B cell (primary cell): ENCODE measurements at regions not wholly inside any gene's neighbourhood (a gene's known extent, or its start where the extent isn't known, plus 50 kb on each side); places are given as distances from the start of the nearest gene placed in this dataset.

Experiments
- ATAC-seq: fragments of 200-7000 bp; cut with Tn5 transposase; one replicate; pipeline ENCODE4 v1.10.0; 2021; ENCODE audit warnings: low read depth, mild to moderate bottlenecking, moderate number of reproducible peaks, moderate library complexity
- CTCF ChIA-PET: fragments of 350-600 bp; sonication (Branson Sonifier 250); formaldehyde crosslinking; loops from one replicate; lab custom pipeline; 2021; ENCODE audit warnings: antibody characterized with exemption, inconsistent platforms; lab: Charles Lee
- POLR2A ChIA-PET: fragments of 350-600 bp; sonication (Branson Sonifier 250); formaldehyde crosslinking; loops from one replicate; lab custom pipeline; 2021; ENCODE audit warnings: antibody characterized with exemption; lab: Charles Lee
- DNase-seq: peaks from one replicate; pipeline ENCODE4 v3.0.0; 2013
- H2AFZ ChIP-seq: 2 replicates; pipeline ENCODE4 v1.6.1; 2012; ENCODE audit warnings: mild to moderate bottlenecking, low read depth, low read length; ENCODE audit not compliant: insufficient read depth, poor library complexity, severe bottlenecking
- H3K27ac ChIP-seq, 2 donors: 1 replicate in 1 of 2; 2 replicates in 1 of 2; pipeline ENCODE4 v1.5.1; 2012 to 2013; ENCODE audit warnings: low read length in 2 of 2, mild to moderate bottlenecking in 2 of 2, moderate library complexity in 1 of 2
- H3K27me3 ChIP-seq, 4 experiments: fragments of 200-600 bp in 1 of 4; sonication (generic) in 1 of 4; replicated peaks in 1 of 4; 1 replicate in 2 of 4; 2 replicates in 2 of 4; pipeline versions ENCODE4 v1.6.1 to v1.7.0; 2013 to 2016; ENCODE audit warnings: low read length in 3 of 4, mild to moderate bottlenecking in 2 of 4, mixed read lengths in 1 of 4, moderate library complexity in 1 of 4; ENCODE audit not compliant: insufficient read depth in 4 of 4, control insufficient read depth in 3 of 4; ENCODE audit errors: control extremely low read depth in 1 of 4
- H3K36me3 ChIP-seq, 2 experiments: replicated peaks in 1 of 2; 1 replicate in 1 of 2; 2 replicates in 1 of 2; pipeline versions ENCODE4 v1.6.1 to v1.7.1; 2013; ENCODE audit warnings: low read length in 1 of 2; ENCODE audit not compliant: insufficient read depth in 2 of 2, control insufficient read depth in 1 of 2; ENCODE audit errors: control extremely low read depth in 1 of 2, extremely low read depth in 1 of 2
- H3K4me1 ChIP-seq, 2 donors: fragments of 200-600 bp in 1 of 2; sonication (generic) in 1 of 2; 1 replicate in 1 of 2; 2 replicates in 1 of 2; pipeline versions ENCODE4 v1.5.1 to v1.6.1; 2013 to 2017; ENCODE audit warnings: low read length in 2 of 2; ENCODE audit not compliant: control insufficient read depth in 2 of 2, insufficient read depth in 2 of 2
- H3K4me2 ChIP-seq: replicated peaks from 2 replicates; pipeline ENCODE3; 2012; ENCODE audit warnings: mild to moderate bottlenecking, low read depth, low read length; ENCODE audit not compliant: poor library complexity, severe bottlenecking
- H3K4me3 ChIP-seq, 5 experiments: fragments of 200-600 bp in 1 of 5; sonication (generic) in 1 of 5; 1 replicate in 3 of 5; 2 replicates in 2 of 5; pipeline versions ENCODE4 v1.5.1 to v1.7.0; 2011 to 2016; ENCODE audit warnings: low read length in 4 of 5, mild to moderate bottlenecking in 4 of 5, low read depth in 2 of 5, control low read depth in 1 of 5, moderate library complexity in 1 of 5; ENCODE audit not compliant: insufficient read depth in 1 of 5; ENCODE audit errors: control extremely low read depth in 1 of 5, extremely low read depth in 1 of 5
- H3K79me2 ChIP-seq: fragments of 200-600 bp; sonication (generic); one replicate; pipeline ENCODE4 v1.6.0; 2016; ENCODE audit warnings: low read length; ENCODE audit not compliant: control insufficient read depth, insufficient read depth
- H3K9ac ChIP-seq: fragments of 200-600 bp; sonication (generic); 2 replicates; pipeline ENCODE4 v1.6.1; 2017; ENCODE audit warnings: mild to moderate bottlenecking, low read length, moderate library complexity
- H3K9me3 ChIP-seq, 3 donors: one replicate each; pipeline versions ENCODE4 v1.6.1 to v1.7.1; 2013; ENCODE audit warnings: low read length in 2 of 3; ENCODE audit not compliant: control insufficient read depth in 2 of 3, insufficient read depth in 1 of 3; ENCODE audit errors: control extremely low read depth in 1 of 3
- H4K20me1 ChIP-seq: 2 replicates; pipeline ENCODE4 v1.6.0; 2012; ENCODE audit warnings: mild to moderate bottlenecking, low read length; ENCODE audit not compliant: insufficient read depth, control insufficient read depth, poor library complexity, severe bottlenecking
- H3K27ac Mint-ChIP-seq: one replicate; pipeline ENCODE4 v1.8.0; 2021; ENCODE audit warnings: mixed read lengths
- H3K27me3 Mint-ChIP-seq: one replicate; pipeline ENCODE4 v1.8.0; 2021; ENCODE audit warnings: mixed read lengths
- H3K4me1 Mint-ChIP-seq: one replicate; pipeline ENCODE4 v1.8.0; 2021; ENCODE audit warnings: mixed read lengths
- H3K4me3 Mint-ChIP-seq: one replicate; pipeline ENCODE4 v1.8.0; 2021; ENCODE audit warnings: mixed read lengths
- H3K9me3 Mint-ChIP-seq: one replicate; pipeline ENCODE4 v1.8.0; 2022; ENCODE audit warnings: mixed read lengths; ENCODE audit not compliant: insufficient read depth
- CTCF ChIP-seq: fragments of 200-600 bp; IDR thresholded peaks from one replicate; pipeline ENCODE4 v1.8.0; 2022; ENCODE audit warnings: antibody characterized with exemption, mild to moderate bottlenecking
- EZH2 ChIP-seq: IDR thresholded peaks from 2 replicates; pipeline ENCODE4 v1.6.1; 2012; ENCODE audit warnings: borderline replicate concordance, low read depth, mild to moderate bottlenecking, moderate library complexity, low read length; ENCODE audit not compliant: insufficient read depth, poor library complexity, severe bottlenecking
- WGBS: methylation state at CpG from one replicate; pipeline ENCODE4 v1.1.5; 2013; ENCODE audit warnings: missing lambda C conversion rate; ENCODE audit not compliant: insufficient coverage; 5-methylcytosine and 5-hydroxymethylcytosine counted together
- intact Hi-C: fragments of 100-400 bp; cut with micrococcal nuclease; formaldehyde crosslinking; loops from one replicate; pipeline ENCODE4 v1.10.0; 2022

DNA sequence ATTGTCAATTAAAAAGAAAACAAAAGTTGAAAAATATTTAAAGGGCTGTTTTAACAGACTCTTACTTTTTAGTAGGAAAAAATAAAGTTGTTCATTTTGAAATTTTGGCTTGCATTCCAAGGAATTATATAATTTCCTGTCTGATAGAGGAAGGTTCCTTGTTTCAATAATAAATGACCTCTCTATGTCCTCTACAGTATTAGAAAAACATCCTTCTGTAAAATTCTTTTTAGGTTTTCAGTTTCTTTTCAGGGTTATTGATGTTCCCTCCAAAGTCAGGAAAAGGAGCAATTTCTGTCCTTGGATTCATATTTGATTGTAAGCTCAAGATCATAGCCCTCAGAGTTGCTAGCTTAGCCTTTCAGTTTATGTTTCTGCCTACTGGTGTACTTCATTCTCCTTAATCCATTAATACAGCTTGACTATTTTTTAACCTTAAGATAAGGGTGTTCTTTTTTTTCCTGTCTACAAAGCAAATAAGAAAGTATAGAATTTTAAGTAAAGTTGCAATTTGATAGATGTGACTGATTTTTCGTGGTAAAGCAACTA, 125.2 kb upstream of the COL3A1 start:
- TF ChIP-seq CTCF (no peak), EZH2 (no peak)
- H3K36me3 ChIP-seq, result no peaks in the 10 kb centered on the region
- DNase-seq, result no peak
- no CpG with 5 or more reads among the region's 1 CpG for WGBS
- intact Hi-C loops, result no loop called here
- H2AFZ ChIP-seq, result no peak overlapping the region
- Mint-ChIP-seq H3K4me3 (no peak overlapping the region), H3K4me1 (no peaks in the 10 kb centered on the region), H3K27ac (no peak overlapping the region), H3K27me3 (no peaks in the 10 kb centered on the region), H3K9me3 (peaks cover 4% of the 10 kb centered on the region)
- ATAC-seq, result no peak
- CTCF ChIA-PET, result no interaction called here
- no peak overlapping the region for H3K9ac ChIP-seq
- H3K79me2 ChIP-seq, result no peaks in the 10 kb centered on the region
- POLR2A ChIA-PET, result no interaction called here
- H3K4me3 ChIP-seq, result no peak overlapping the region
- no peaks in the 10 kb centered on the region for H3K27me3 ChIP-seq
- H3K9me3 ChIP-seq, result peaks cover 0 to 1% (median 0%) of the 10 kb centered on the region in 3 donors
- H3K4me2 ChIP-seq, result no peak overlapping the region
- H3K4me1 ChIP-seq, result no peaks in the 10 kb centered on the region
- H3K27ac ChIP-seq, result no peak overlapping the region
- no peaks in the 10 kb centered on the region for H4K20me1 ChIP-seq

DNA sequence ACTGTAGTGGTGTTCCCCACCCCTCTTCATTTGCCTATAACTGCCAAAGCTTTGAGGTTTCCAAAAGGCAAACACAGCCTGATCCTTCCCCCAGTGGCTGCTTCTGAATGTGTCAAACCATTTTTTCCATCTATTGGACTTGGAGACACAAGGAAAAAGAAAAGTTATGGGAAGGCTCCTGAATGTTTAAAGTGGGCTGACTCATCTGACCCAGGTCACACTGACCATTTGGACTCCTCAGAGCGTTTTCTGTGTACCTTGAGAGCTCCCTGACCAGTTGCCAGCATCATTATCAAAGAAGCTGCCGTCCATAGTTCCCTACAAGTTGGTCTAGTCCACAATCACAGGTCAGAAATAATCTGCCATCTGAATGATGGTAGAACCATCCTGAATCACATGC, 123.4 kb upstream of the COL3A1 start:
- intact Hi-C loops, result no loop called here
- Histone ChIP-seq H3K9me3 (peaks cover 0 to 1% (median 0%) of the 10 kb centered on the region in 3 donors), H3K4me3 (no peak overlapping the region), H2AFZ (no peak overlapping the region), H4K20me1 (no peaks in the 10 kb centered on the region), H3K79me2 (no peaks in the 10 kb centered on the region), H3K9ac (no peak overlapping the region), H3K4me2 (no peak overlapping the region), H3K27ac (no peak overlapping the region), H3K27me3 (no peaks in the 10 kb centered on the region), H3K36me3 (no peaks in the 10 kb centered on the region), H3K4me1 (no peaks in the 10 kb centered on the region)
- Mint-ChIP-seq H3K4me3 (no peak overlapping the region), H3K4me1 (no peaks in the 10 kb centered on the region), H3K27me3 (no peaks in the 10 kb centered on the region), H3K9me3 (peaks cover 4% of the 10 kb centered on the region), H3K27ac (no peak overlapping the region)
- 71% methylated on average over 2 of the region's 2 CpGs for WGBS
- DNase-seq (no peak), ATAC-seq (no peak)
- ChIA-PET POLR2A (no interaction called here), CTCF (no interaction called here)
- TF ChIP-seq EZH2 (no peak), CTCF (no peak)
